ENCODE measurements at regions not wholly inside any gene's neighbourhood (a gene's known extent, or its start where the extent isn't known, plus 50 kb on each side); places are given as distances from the start of the nearest gene placed in this dataset.

DNA sequence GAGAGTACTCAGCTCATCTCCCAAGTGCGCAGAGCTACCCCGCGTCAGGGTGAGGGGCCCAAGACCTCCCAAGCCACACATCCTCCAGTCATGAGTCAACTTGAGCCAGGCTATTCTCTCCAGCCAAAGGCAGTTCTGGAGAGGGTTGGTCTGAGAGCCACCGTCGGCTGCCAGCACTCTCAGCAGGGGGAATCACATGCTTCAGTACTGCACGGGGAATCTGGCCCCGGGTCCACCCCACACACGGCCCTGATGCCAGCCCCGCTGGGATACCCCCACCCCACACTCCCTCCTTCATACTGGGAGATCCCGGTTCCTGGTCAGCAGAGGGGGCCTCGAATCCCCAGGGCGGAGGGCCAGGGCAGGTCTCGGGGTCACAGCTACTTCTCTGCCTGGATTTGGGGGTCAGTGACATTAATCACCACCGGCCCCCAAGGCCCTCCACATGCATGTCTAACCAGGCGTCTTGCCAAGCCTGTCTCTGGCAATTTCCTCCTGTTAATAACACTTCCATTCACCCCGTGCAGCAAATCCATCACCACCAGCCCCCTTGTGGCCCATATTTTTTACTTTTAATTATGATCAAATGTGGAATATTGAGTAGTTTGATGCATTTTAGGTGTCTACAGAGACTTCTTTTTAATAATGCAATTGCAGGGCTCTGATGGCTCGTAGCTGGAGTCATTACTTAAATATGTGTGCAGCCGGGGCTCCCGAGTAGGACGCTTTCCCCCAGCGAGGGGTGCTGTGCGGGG, 102.9 kb upstream of the PPP1R26 start:
- TF ChIP-seq MXI1 (conservative IDR thresholded peaks at IDR 0.05; ENCODE audit: poor library complexity, severe bottlenecking): no peak
- TF ChIP-seq EP300 (conservative IDR thresholded peaks at IDR 0.05; ENCODE audit: poor library complexity, severe bottlenecking): no peak
- TF ChIP-seq, protein P1, sequence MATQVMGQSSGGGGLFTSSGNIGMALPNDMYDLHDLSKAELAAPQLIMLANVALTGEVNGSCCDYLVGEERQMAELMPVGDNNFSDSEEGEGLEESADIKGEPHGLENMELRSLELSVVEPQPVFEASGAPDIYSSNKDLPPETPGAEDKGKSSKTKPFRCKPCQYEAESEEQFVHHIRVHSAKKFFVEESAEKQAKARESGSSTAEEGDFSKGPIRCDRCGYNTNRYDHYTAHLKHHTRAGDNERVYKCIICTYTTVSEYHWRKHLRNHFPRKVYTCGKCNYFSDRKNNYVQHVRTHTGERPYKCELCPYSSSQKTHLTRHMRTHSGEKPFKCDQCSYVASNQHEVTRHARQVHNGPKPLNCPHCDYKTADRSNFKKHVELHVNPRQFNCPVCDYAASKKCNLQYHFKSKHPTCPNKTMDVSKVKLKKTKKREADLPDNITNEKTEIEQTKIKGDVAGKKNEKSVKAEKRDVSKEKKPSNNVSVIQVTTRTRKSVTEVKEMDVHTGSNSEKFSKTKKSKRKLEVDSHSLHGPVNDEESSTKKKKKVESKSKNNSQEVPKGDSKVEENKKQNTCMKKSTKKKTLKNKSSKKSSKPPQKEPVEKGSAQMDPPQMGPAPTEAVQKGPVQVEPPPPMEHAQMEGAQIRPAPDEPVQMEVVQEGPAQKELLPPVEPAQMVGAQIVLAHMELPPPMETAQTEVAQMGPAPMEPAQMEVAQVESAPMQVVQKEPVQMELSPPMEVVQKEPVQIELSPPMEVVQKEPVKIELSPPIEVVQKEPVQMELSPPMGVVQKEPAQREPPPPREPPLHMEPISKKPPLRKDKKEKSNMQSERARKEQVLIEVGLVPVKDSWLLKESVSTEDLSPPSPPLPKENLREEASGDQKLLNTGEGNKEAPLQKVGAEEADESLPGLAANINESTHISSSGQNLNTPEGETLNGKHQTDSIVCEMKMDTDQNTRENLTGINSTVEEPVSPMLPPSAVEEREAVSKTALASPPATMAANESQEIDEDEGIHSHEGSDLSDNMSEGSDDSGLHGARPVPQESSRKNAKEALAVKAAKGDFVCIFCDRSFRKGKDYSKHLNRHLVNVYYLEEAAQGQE (IDR thresholded peaks at IDR 0.05; ENCODE audit: borderline replicate concordance): no peak
- no peak for TF ChIP-seq EZH2 (IDR thresholded peaks at IDR 0.05; ENCODE audit: borderline replicate concordance, insufficient read depth, low read length, poor library complexity, severe bottlenecking)
- no peak for TF ChIP-seq TAF1 (IDR thresholded peaks at IDR 0.05; ENCODE audit: low read depth)
- no peak for TF ChIP-seq RAD21 (conservative IDR thresholded peaks at IDR 0.05)
- no peak for TF ChIP-seq POLR2AphosphoS5 (IDR thresholded peaks at IDR 0.05)
- TF ChIP-seq, protein P2, sequence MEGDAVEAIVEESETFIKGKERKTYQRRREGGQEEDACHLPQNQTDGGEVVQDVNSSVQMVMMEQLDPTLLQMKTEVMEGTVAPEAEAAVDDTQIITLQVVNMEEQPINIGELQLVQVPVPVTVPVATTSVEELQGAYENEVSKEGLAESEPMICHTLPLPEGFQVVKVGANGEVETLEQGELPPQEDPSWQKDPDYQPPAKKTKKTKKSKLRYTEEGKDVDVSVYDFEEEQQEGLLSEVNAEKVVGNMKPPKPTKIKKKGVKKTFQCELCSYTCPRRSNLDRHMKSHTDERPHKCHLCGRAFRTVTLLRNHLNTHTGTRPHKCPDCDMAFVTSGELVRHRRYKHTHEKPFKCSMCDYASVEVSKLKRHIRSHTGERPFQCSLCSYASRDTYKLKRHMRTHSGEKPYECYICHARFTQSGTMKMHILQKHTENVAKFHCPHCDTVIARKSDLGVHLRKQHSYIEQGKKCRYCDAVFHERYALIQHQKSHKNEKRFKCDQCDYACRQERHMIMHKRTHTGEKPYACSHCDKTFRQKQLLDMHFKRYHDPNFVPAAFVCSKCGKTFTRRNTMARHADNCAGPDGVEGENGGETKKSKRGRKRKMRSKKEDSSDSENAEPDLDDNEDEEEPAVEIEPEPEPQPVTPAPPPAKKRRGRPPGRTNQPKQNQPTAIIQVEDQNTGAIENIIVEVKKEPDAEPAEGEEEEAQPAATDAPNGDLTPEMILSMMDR (IDR thresholded peaks at IDR 0.05; ENCODE audit: poor library complexity, severe bottlenecking): no peak
- TF ChIP-seq SMC3 (conservative IDR thresholded peaks at IDR 0.05; ENCODE audit: poor library complexity): no peak
- no peaks in the 10 kb centered on the region for H4K20me1 ChIP-seq (ENCODE audit: insufficient read depth)

DNA sequence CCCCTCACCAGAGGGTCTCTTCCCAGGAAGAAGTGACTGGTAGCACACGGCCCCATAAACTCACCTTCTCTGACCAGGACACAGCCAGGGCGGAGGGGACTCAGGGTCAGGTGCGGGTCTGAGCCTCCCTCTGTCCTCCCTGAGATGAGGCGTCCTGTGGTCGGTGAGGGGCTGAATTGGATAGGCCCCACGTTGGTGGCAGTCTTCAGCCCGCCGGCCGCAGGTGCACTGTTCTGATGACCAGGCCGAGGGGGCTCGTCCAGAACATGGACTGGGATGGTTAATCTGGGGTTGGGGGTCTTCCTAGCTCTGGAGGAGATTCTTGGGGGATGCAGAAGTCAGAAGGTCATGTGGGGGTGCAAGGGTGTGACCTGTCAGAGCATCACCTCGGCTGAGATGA, 102.2 kb upstream of the PPP1R26 start:
- Histone ChIP-seq H2AFZ (ENCODE audit: low read depth, low read length) (no peak overlapping the region), H3K36me3 (ENCODE audit: insufficient read depth, low read length) (no peaks in the 10 kb centered on the region), H3K4me3 (ENCODE audit: low read length) (no peak overlapping the region), H3K9me3 (ENCODE audit: low read length) (no peaks in the 10 kb centered on the region), H3K9me2 (ENCODE audit: insufficient read depth, low read length) (no peaks in the 10 kb centered on the region), H3K9ac (ENCODE audit: low read length) (no peak overlapping the region), H3K27me3 (ENCODE audit: insufficient read depth, low read depth, low read length) (no peaks in the 10 kb centered on the region), H3K4me2 (ENCODE audit: low read length) (no peak overlapping the region), H3K27ac (ENCODE audit: low read length) (no peak overlapping the region), H3K79me2 (replicated peaks; ENCODE audit: insufficient read depth, low read length) (no peaks in the 10 kb centered on the region), H4K20me1 (ENCODE audit: insufficient read depth) (no peaks in the 10 kb centered on the region), H3F3A (ENCODE audit: insufficient read depth, low read length, poor library complexity, severe bottlenecking) (no peaks in the 10 kb centered on the region)
- no peak for TF ChIP-seq EP300 (conservative IDR thresholded peaks at IDR 0.05; ENCODE audit: poor library complexity, severe bottlenecking)
- no peak for TF ChIP-seq MXI1 (conservative IDR thresholded peaks at IDR 0.05; ENCODE audit: poor library complexity, severe bottlenecking)
- TF ChIP-seq, protein P1 (IDR thresholded peaks at IDR 0.05; ENCODE audit: borderline replicate concordance): no peak
- TF ChIP-seq, protein P2 (IDR thresholded peaks at IDR 0.05; ENCODE audit: poor library complexity, severe bottlenecking): no peak

More for the DNA sequence above, 102.9 kb upstream of the PPP1R26 start:
- Histone ChIP-seq H3K79me2 (replicated peaks; ENCODE audit: insufficient read depth, low read length) (no peaks in the 10 kb centered on the region), H3K9ac (ENCODE audit: low read length) (no peak overlapping the region), H3K4me2 (ENCODE audit: low read length) (no peak overlapping the region), H3K4me3 (ENCODE audit: low read length) (no peak overlapping the region), H3K27me3 (ENCODE audit: insufficient read depth, low read depth, low read length) (no peaks in the 10 kb centered on the region), H3K27ac (ENCODE audit: low read length) (no peak overlapping the region), H3K9me3 (ENCODE audit: low read length) (no peaks in the 10 kb centered on the region), H3K9me2 (ENCODE audit: insufficient read depth, low read length) (no peaks in the 10 kb centered on the region), H3F3A (ENCODE audit: insufficient read depth, low read length, poor library complexity, severe bottlenecking) (no peaks in the 10 kb centered on the region), H3K36me3 (ENCODE audit: insufficient read depth, low read length) (no peaks in the 10 kb centered on the region), H2AFZ (ENCODE audit: low read depth, low read length) (no peak overlapping the region)
